HepG2 (cell line): ENCODE measurements at regions not wholly inside any gene's neighbourhood (a gene's known extent, or its start where the extent isn't known, plus 50 kb on each side); places are given as distances from the start of the nearest gene placed in this dataset.
A peak's percentile ranks its signal among the peaks of the same experiment; 100 is the strongest.

ENCODE experiments used
- ATAC-seq: fragments of 200-7000 bp; cut with Tn5 transposase; 3 replicates; pipeline ENCODE4 v1.9.1; 2020; ENCODE audit warnings: mild to moderate bottlenecking, moderate library complexity
- BruUV-seq: library from RNA; stranded (reverse); fragments of 400-500 nt; replicated peaks from 2 replicates; lab custom pipeline; 2021; lab: Mats Ljungman, UMichigan
- CTCF ChIA-PET: fragments of 300-600 bp; formaldehyde crosslinking; extraction: SDS; loops from one replicate; lab custom pipeline; 2021; ENCODE audit warnings: low total read pairs, inconsistent platforms, low intra/inter-chr PET ratio; lab: Yijun Ruan, JAX
- POLR2A ChIA-PET: fragments of 350-600 bp; sonication (Branson Sonifier 250); formaldehyde crosslinking; loops from one replicate; lab custom pipeline; 2020; ENCODE audit warnings: antibody characterized with exemption, inconsistent platforms; lab: Yijun Ruan, JAX
- DNase-seq: peaks from one replicate; pipeline ENCODE4 v3.0.0-alpha.2; 2015; ENCODE audit warnings: low spot score
- FAIRE-seq: peaks from 3 replicates; lab custom pipeline; 2011; peaks lifted over from hg19 to GRCh38; lab: Jason Lieb, UNC
- H2AFZ ChIP-seq: one replicate; pipeline ENCODE4 v1.6.1; 2011; ENCODE audit warnings: low read length, inconsistent platforms
- H3K27ac ChIP-seq: fragments of 300-600 bp; 3 replicates; pipeline ENCODE4 v1.8.0; 2011; ENCODE audit warnings: mixed run types, mild to moderate bottlenecking, mixed read lengths, low read length, inconsistent platforms; ENCODE audit not compliant: insufficient read depth; ENCODE audit errors: extremely low read length
- H3K27me3 ChIP-seq, 2 experiments: fragments of 200-600 bp in 1 of 2; 2 replicates in 1 of 2; 3 replicates in 1 of 2; pipeline versions ENCODE4 v1.6.0 to v1.8.0; 2011; ENCODE audit warnings: low read length in 2 of 2, mild to moderate bottlenecking in 2 of 2, moderate library complexity in 2 of 2, inconsistent platforms in 1 of 2; ENCODE audit not compliant: insufficient read depth in 2 of 2, control insufficient read depth in 1 of 2
- H3K36me3 ChIP-seq, 2 experiments: fragments of 200-600 bp in 1 of 2; replicated peaks in 1 of 2; 2 replicates in 1 of 2; 3 replicates in 1 of 2; pipeline versions ENCODE4 v1.5.1 to v1.8.0; 2011; ENCODE audit warnings: low read length in 2 of 2, inconsistent platforms in 1 of 2; ENCODE audit not compliant: insufficient read depth in 2 of 2, control insufficient read depth in 1 of 2
- H3K4me1 ChIP-seq: 2 replicates; pipeline ENCODE4 v1.5.1; 2012; ENCODE audit warnings: low read length, inconsistent platforms; ENCODE audit not compliant: insufficient read depth
- H3K4me2 ChIP-seq: 2 replicates; pipeline ENCODE4 v1.6.0; 2011; ENCODE audit warnings: low read depth, low read length, inconsistent platforms
- H3K4me3 ChIP-seq, 3 experiments: fragments of 200-600 bp in 1 of 3; sonication (generic), shearing (Covaris generic) in 1 of 3; replicated peaks in 1 of 3; 2 replicates each; pipeline ENCODE4 v1.5.1; 2011 to 2016; ENCODE audit warnings: low read length in 3 of 3, inconsistent platforms in 2 of 3, low read depth in 2 of 3, mild to moderate bottlenecking in 2 of 3, control low read depth in 1 of 3, mixed read lengths in 1 of 3; ENCODE audit not compliant: insufficient read depth in 1 of 3
- H3K79me2 ChIP-seq: one replicate; pipeline ENCODE4 v1.6.1; 2011; ENCODE audit warnings: low read length, inconsistent platforms; ENCODE audit not compliant: insufficient read depth
- H3K9ac ChIP-seq: 2 replicates; pipeline ENCODE4 v1.6.0; 2011; ENCODE audit warnings: mild to moderate bottlenecking, low read depth, low read length, inconsistent platforms; ENCODE audit not compliant: insufficient read depth
- H3K9me3 ChIP-seq: 2 replicates; pipeline ENCODE4 v1.5.1; 2012; ENCODE audit warnings: mild to moderate bottlenecking, low read length
- H4K20me1 ChIP-seq: 2 replicates; pipeline ENCODE4 v1.6.0; 2011; ENCODE audit warnings: inconsistent platforms, mild to moderate bottlenecking, low read length, moderate library complexity; ENCODE audit not compliant: insufficient read depth
- GABPA ChIP-seq, 2 experiments: IDR thresholded peaks; 2 replicates each; pipeline ENCODE4 v1.6.1; 2011 to 2016; ENCODE audit warnings: low read depth in 2 of 2, low read length in 1 of 2, missing biosample characterization in 1 of 2, missing genetic modification characterization in 1 of 2
- GABPB1 ChIP-seq: IDR thresholded peaks from 2 replicates; pipeline ENCODE4 v1.6.1; 2016; ENCODE audit warnings: mild to moderate bottlenecking, missing genetic modification reagents, moderate library complexity, missing compliant biosample characterization
- GATAD1 ChIP-seq: IDR thresholded peaks from 2 replicates; pipeline ENCODE4 v1.6.1; 2016; ENCODE audit warnings: missing genetic modification reagents, missing compliant biosample characterization
- HIVEP1 ChIP-seq: sonication (generic); formaldehyde crosslinking; IDR thresholded peaks from 2 replicates; pipeline ENCODE4 v1.4.0; 2020; ENCODE audit warnings: mild to moderate bottlenecking, missing genetic modification reagents
- ZFP90 ChIP-seq: sonication (generic); formaldehyde crosslinking; IDR thresholded peaks from 2 replicates; pipeline ENCODE4 v1.8.0; 2022; ENCODE audit warnings: missing genetic modification reagents, mild to moderate bottlenecking, inconsistent platforms, borderline replicate concordance
- ZNF24 ChIP-seq: fragments of 450-650 bp; IDR thresholded peaks from 2 replicates; pipeline ENCODE4 v1.6.1; 2017; ENCODE audit warnings: antibody characterized with exemption, mild to moderate bottlenecking
- WGBS: methylation state at CpG from one replicate; pipeline ENCODE4 v1.1.6; 2017; ENCODE audit warnings: low lambda C conversion rate; 5-methylcytosine and 5-hydroxymethylcytosine counted together
- in situ Hi-C: cut with HindIII; loops from 2 replicates; pipeline ENCODE4 v1.10.0; 2017; ENCODE audit warnings: low pct_unique_long_range_greater_than_20kb; ENCODE audit not compliant: extremely low pct_ligation_motif_present
- intact Hi-C: fragments of 100-400 bp; cut with micrococcal nuclease; formaldehyde crosslinking; loops from one replicate; pipeline ENCODE4 v1.10.0; 2022; ENCODE audit not compliant: unreplicated experiment
- TF ChIP-seq, protein P1 (sequence below): sonication (generic); formaldehyde crosslinking; IDR thresholded peaks from 2 replicates; pipeline ENCODE4 v1.4.0; 2020; ENCODE audit warnings: missing genetic modification reagents, borderline replicate concordance
- TF ChIP-seq, protein P2 (sequence below): sonication (generic); formaldehyde crosslinking; IDR thresholded peaks from 2 replicates; pipeline ENCODE4 v1.5.0; 2020; ENCODE audit warnings: mild to moderate bottlenecking, missing genetic modification reagents, moderate library complexity

DNA sequence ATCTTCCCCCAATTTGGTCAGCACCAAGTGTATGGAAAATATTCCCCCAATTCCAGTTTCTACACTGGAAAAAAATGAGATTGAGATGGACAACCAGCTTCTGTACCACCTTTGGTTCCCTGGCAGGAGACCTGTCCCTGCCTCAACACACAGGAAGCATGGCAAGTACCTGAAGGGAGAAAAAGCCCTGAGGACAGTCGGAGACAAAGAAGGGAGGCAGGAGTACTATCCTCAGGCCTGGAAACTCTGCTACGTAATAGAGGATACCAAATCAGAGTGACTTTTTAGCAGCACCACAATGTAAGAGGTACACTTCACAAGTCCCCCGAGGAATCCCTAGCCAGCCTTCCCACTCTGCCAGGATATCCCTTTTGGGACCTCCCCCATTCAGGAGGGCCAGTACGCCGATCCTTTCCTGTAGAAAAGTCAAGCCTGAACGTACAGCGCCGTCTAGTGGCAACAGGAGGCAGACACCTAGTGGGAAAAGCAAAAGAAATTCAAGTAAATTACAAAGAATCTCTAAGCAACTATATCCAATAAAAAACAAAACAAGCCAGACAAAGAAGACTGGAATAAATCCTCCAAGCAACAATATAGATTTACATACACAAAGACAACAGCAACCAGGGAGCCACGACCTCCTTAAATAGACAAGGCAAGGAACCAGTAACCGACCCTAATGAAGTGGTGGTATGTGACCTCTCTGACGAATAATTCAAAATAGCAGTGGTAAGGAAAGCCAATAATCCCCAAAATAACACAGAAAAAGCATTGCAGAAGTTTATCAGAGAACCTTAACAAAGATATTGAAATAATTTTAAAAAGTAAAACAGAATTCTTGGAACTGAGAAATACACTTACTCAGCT, 63.3 kb upstream of the SLCO6A1 start (continued):
- TF ChIP-seq GABPA (IDR thresholded peaks at IDR 0.05; ENCODE audit: low read depth, low read length) (no peak), GABPA (CRISPR knock-in tag; IDR thresholded peaks at IDR 0.05; ENCODE audit: low read depth) (peak; percentile 59), GATAD1 (no peak), HIVEP1 (no peak), GABPB1 (peak; percentile 43; the same call in 1 of the 2 replicates), ZNF24 (no peak)
- TF ChIP-seq, protein P1, sequence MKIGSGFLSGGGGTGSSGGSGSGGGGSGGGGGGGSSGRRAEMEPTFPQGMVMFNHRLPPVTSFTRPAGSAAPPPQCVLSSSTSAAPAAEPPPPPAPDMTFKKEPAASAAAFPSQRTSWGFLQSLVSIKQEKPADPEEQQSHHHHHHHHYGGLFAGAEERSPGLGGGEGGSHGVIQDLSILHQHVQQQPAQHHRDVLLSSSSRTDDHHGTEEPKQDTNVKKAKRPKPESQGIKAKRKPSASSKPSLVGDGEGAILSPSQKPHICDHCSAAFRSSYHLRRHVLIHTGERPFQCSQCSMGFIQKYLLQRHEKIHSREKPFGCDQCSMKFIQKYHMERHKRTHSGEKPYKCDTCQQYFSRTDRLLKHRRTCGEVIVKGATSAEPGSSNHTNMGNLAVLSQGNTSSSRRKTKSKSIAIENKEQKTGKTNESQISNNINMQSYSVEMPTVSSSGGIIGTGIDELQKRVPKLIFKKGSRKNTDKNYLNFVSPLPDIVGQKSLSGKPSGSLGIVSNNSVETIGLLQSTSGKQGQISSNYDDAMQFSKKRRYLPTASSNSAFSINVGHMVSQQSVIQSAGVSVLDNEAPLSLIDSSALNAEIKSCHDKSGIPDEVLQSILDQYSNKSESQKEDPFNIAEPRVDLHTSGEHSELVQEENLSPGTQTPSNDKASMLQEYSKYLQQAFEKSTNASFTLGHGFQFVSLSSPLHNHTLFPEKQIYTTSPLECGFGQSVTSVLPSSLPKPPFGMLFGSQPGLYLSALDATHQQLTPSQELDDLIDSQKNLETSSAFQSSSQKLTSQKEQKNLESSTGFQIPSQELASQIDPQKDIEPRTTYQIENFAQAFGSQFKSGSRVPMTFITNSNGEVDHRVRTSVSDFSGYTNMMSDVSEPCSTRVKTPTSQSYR (CRISPR knock-in tag): peak; percentile 28; the same call in 1 of the 2 replicates
- TF ChIP-seq, protein P2, sequence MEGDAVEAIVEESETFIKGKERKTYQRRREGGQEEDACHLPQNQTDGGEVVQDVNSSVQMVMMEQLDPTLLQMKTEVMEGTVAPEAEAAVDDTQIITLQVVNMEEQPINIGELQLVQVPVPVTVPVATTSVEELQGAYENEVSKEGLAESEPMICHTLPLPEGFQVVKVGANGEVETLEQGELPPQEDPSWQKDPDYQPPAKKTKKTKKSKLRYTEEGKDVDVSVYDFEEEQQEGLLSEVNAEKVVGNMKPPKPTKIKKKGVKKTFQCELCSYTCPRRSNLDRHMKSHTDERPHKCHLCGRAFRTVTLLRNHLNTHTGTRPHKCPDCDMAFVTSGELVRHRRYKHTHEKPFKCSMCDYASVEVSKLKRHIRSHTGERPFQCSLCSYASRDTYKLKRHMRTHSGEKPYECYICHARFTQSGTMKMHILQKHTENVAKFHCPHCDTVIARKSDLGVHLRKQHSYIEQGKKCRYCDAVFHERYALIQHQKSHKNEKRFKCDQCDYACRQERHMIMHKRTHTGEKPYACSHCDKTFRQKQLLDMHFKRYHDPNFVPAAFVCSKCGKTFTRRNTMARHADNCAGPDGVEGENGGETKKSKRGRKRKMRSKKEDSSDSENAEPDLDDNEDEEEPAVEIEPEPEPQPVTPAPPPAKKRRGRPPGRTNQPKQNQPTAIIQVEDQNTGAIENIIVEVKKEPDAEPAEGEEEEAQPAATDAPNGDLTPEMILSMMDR (CRISPR knock-in tag): peak; percentile 80

DNA sequence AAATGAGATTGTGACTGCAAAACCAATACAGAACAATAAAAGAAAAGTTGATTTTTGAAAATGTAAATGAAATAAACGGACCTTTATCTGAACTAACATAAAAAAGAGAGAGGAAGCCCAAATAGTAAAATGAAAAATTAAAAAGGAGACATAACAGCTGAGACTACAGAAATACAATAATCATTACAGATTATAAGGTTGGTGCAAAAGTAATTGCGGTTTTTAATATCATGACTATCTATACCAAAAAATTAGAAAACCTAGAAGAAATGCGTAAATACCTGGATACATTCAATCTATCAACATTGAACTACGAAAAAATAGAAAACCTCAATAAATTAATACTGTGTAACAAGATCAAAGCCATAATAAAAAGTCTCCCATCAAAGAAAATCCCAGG, 71.9 kb upstream of the SLCO6A1 start:
- no peak overlapping the region for H3K4me3 ChIP-seq
- in situ Hi-C loops: no loop called here
- FAIRE-seq: no peak
- no peaks in the 10 kb centered on the region for H3K79me2 ChIP-seq
- H3K27ac ChIP-seq: no peak overlapping the region
- no peak for DNase-seq
- H2AFZ ChIP-seq: no peak overlapping the region
- BruUV-seq: no TSS peak
- ChIA-PET CTCF (no interaction called here), POLR2A (no interaction called here)
- H3K9me3 ChIP-seq: no peaks in the 10 kb centered on the region
- H3K4me2 ChIP-seq: no peak overlapping the region
- ATAC-seq: no peak
- H4K20me1 ChIP-seq: no peaks in the 10 kb centered on the region
- H3K4me1 ChIP-seq: no peaks in the 10 kb centered on the region
- no peaks in the 10 kb centered on the region for H3K27me3 ChIP-seq
- H3K9ac ChIP-seq: no peak overlapping the region
- WGBS: 1% methylated on average over 4 of the region's 4 CpGs
- no peaks in the 10 kb centered on the region for H3K36me3 ChIP-seq
- intact Hi-C loops: no loop called here
- TF ChIP-seq ZFP90: no peak
